A549 (cell line): ENCODE measurements at regions not wholly inside any gene's neighbourhood (a gene's known extent, or its start where the extent isn't known, plus 50 kb on each side); places are given as distances from the start of the nearest gene placed in this dataset.

Experiments used
- ATAC-seq, 2 experiments: fragments of 200-7000 bp in 1 of 2; fragments of >200 bp in 1 of 2; cut with Nextera tagmentation in 1 of 2; cut with Tn5 transposase in 1 of 2; 3 replicates each; pipeline versions ENCODE4 v1.8.0 to v1.9.1; 2018 to 2020; ENCODE audit warnings: mild to moderate bottlenecking in 1 of 2, moderate library complexity in 1 of 2
- CTCF ChIA-PET: fragments of 300-600 bp; sonication (Branson Sonifier 250); formaldehyde crosslinking; extraction: SDS; loops from one replicate; lab custom pipeline; 2021; ENCODE audit warnings: antibody characterized with exemption, inconsistent platforms; lab: Yijun Ruan, JAX
- POLR2A ChIA-PET: fragments of 350-600 bp; formaldehyde crosslinking; extraction: SDS; loops from one replicate; lab custom pipeline; 2021; ENCODE audit warnings: antibody characterized with exemption, inconsistent platforms; lab: Yijun Ruan, JAX
- DNase-seq, 2 experiments: peaks; one replicate each; pipeline versions ENCODE4 v3.0.0 to v3.0.0-alpha.2; 2011 to 2016; ENCODE audit warnings: low read depth in 1 of 2, low spot score in 1 of 2
- FAIRE-seq: peaks from 2 replicates; lab custom pipeline; 2011; peaks lifted over from hg19 to GRCh38; lab: Jason Lieb, UNC
- H3K27ac ChIP-seq, 2 experiments: fragments of >200 bp; sonication (Bioruptor Twin); formaldehyde crosslinking; 3 replicates each; pipeline ENCODE4 v1.5.1; 2016 to 2017
- H3K4me1 ChIP-seq: fragments of >200 bp; sonication (Bioruptor Twin); formaldehyde crosslinking; 3 replicates; pipeline ENCODE4 v1.6.1; 2016
- H3K4me2 ChIP-seq: fragments of >200 bp; sonication (Bioruptor Twin); formaldehyde crosslinking; 3 replicates; pipeline ENCODE4 v1.6.1; 2016
- H3K4me3 ChIP-seq: fragments of >200 bp; sonication (Bioruptor Twin); formaldehyde crosslinking; 3 replicates; pipeline ENCODE4 v1.5.1; 2016
- H3K9me3 ChIP-seq: fragments of >200 bp; sonication (Bioruptor Twin); formaldehyde crosslinking; 3 replicates; pipeline ENCODE4 v1.6.1; 2016
- BHLHE40 ChIP-seq: IDR thresholded peaks from 2 replicates; pipeline ENCODE4 v1.6.1; 2012; ENCODE audit warnings: low read depth, low read length, inconsistent platforms
- CBX2 ChIP-seq: fragments of 200-600 bp; sonication (generic); IDR thresholded peaks from 2 replicates; pipeline ENCODE4 v1.6.1; 2016; ENCODE audit warnings: low read depth, mild to moderate bottlenecking, borderline replicate concordance
- CHD2 ChIP-seq: fragments of 150-350 bp; IDR thresholded peaks from 2 replicates; pipeline ENCODE4 v1.6.1; 2014; ENCODE audit warnings: low read length; ENCODE audit not compliant: partially characterized antibody
- CHD4 ChIP-seq: fragments of 200-600 bp; sonication (generic); IDR thresholded peaks from 2 replicates; pipeline ENCODE4 v1.6.1; 2016; ENCODE audit warnings: antibody characterized with exemption, mild to moderate bottlenecking, borderline replicate concordance
- E2F6 ChIP-seq: IDR thresholded peaks from 2 replicates; pipeline ENCODE4 v1.6.1; 2012; ENCODE audit warnings: low read depth, borderline replicate concordance
- EP300 ChIP-seq, 2 experiments: fragments of >200 bp; sonication (Bioruptor Twin); formaldehyde crosslinking; IDR thresholded peaks; 2 replicates in 1 of 2; 3 replicates in 1 of 2; pipeline ENCODE4 v1.6.1; 2016 to 2017
- ESRRA ChIP-seq: fragments of 150-350 bp; IDR thresholded peaks from 2 replicates; pipeline ENCODE4 v1.6.1; 2014; ENCODE audit warnings: mild to moderate bottlenecking, low read length, borderline replicate concordance
- FOSB ChIP-seq: fragments of 250-450 bp; sonication (Bioruptor Pico); IDR thresholded peaks from 2 replicates; pipeline ENCODE4 v1.5.0; 2020; ENCODE audit warnings: mild to moderate bottlenecking, moderate library complexity
- FOSL2 ChIP-seq, 2 experiments: fragments of 450-650 bp in 1 of 2; fragments of >200 bp in 1 of 2; sonication (Bioruptor Twin) in 1 of 2; formaldehyde crosslinking; IDR thresholded peaks; 2 replicates each; pipeline versions ENCODE4 v1.5.0 to v1.6.1; 2016 to 2020; ENCODE audit warnings: mild to moderate bottlenecking in 1 of 2, moderate library complexity in 1 of 2
- HDAC2 ChIP-seq: fragments of 200-600 bp; sonication (generic); IDR thresholded peaks from 2 replicates; pipeline ENCODE4 v1.6.1; 2016
- HES2 ChIP-seq: fragments of >200 bp; sonication (Bioruptor Twin); formaldehyde crosslinking; IDR thresholded peaks from 2 replicates; pipeline ENCODE4 v1.6.1; 2016
- MAFK ChIP-seq: fragments of 450-650 bp; IDR thresholded peaks from 2 replicates; pipeline ENCODE4 v1.6.1; 2014; ENCODE audit not compliant: partially characterized antibody
- MAZ ChIP-seq: fragments of 150-350 bp; IDR thresholded peaks from 2 replicates; pipeline ENCODE4 v1.6.1; 2014; ENCODE audit warnings: antibody characterized with exemption, low read depth, low read length, borderline replicate concordance
- NFE2L2 ChIP-seq: fragments of 150-350 bp; conservative IDR thresholded peaks from 2 replicates; pipeline ENCODE4 v1.6.1; 2014; ENCODE audit warnings: low read length
- NR3C1 ChIP-seq: fragments of >200 bp; sonication (Bioruptor Twin); formaldehyde crosslinking; IDR thresholded peaks from 3 replicates; pipeline ENCODE4 v1.6.1; 2017
- PHF8 ChIP-seq: fragments of 200-600 bp; sonication (generic); IDR thresholded peaks from 2 replicates; pipeline ENCODE4 v1.6.1; 2016; ENCODE audit warnings: low read depth, mild to moderate bottlenecking, antibody characterized with exemption, moderate library complexity, borderline replicate concordance
- POLR2AphosphoS2 ChIP-seq: conservative IDR thresholded peaks from 2 replicates; pipeline ENCODE4 v1.6.1; 2012; ENCODE audit warnings: low read length, improper control_type of control experiment, inconsistent platforms
- RARB ChIP-seq: fragments of 250-450 bp; sonication (Bioruptor Pico); IDR thresholded peaks from 2 replicates; pipeline ENCODE4 v1.8.0; 2021; ENCODE audit warnings: mild to moderate bottlenecking, moderate library complexity
- RCOR1 ChIP-seq: fragments of 150-350 bp; IDR thresholded peaks from 2 replicates; pipeline ENCODE4 v1.6.1; 2014; ENCODE audit warnings: antibody characterized with exemption, low read length, low read depth
- RNF2 ChIP-seq: fragments of 200-600 bp; sonication (generic); IDR thresholded peaks from 2 replicates; pipeline ENCODE4 v1.6.1; 2016; ENCODE audit warnings: low read depth, mild to moderate bottlenecking, antibody characterized with exemption, moderate library complexity, borderline replicate concordance
- SMC3 ChIP-seq: fragments of >200 bp; sonication (Bioruptor Twin); formaldehyde crosslinking; IDR thresholded peaks from 3 replicates; pipeline ENCODE4 v1.6.1; 2018; ENCODE audit warnings: inconsistent platforms
- SREBF2 ChIP-seq: fragments of 450-650 bp; IDR thresholded peaks from 2 replicates; pipeline ENCODE4 v1.6.1; 2014; ENCODE audit warnings: mild to moderate bottlenecking, moderate library complexity
- USF2 ChIP-seq: fragments of 450-650 bp; IDR thresholded peaks from 2 replicates; pipeline ENCODE4 v1.6.1; 2014; ENCODE audit warnings: antibody characterized with exemption
- ZC3H11A ChIP-seq: fragments of 450-650 bp; IDR thresholded peaks from 2 replicates; pipeline ENCODE4 v1.6.1; 2014; ENCODE audit warnings: antibody characterized with exemption, mild to moderate bottlenecking
- WGBS: methylation state at CpG from one replicate; pipeline ENCODE4 v1.1.6; 2017; ENCODE audit errors: missing lambda C conversion rate; 5-methylcytosine and 5-hydroxymethylcytosine counted together

- Histone ChIP-seq H3K4me2 (peak overlapping the region; percentile 59; the same call in 2 of the 3 replicates), H3K4me1 (peaks cover 73% of the 10 kb centered on the region), H3K4me3 (no peak overlapping the region), H3K27ac (peak overlapping the region; percentile 54 to 92; a peak in 5 of 6 replicates), H3K9me3 (no peaks in the 10 kb centered on the region)
- no peak for ATAC-seq
- CTCF ChIA-PET: interaction anchor here (1.0 to 14.1 kb wide), 7 partner anchors 10 to 99 kb away, joined by 3 to 148 read pairs (median 4); partner anchors contain the start of gene RTN4
- TF ChIP-seq NR3C1 (no peak), MAZ (no peak), RNF2 (no peak), PHF8 (no peak), CHD4 (no peak), EP300 (IDR thresholded peaks at IDR 0.05) (no peak), MAFK (no peak), SMC3 (no peak), NFE2L2 (no peak), POLR2AphosphoS2 (no peak)
- no peak for DNase-seq
- no peak for FAIRE-seq
- WGBS: 82% methylated on average over 5 of the region's 5 CpGs
- POLR2A ChIA-PET: interaction anchor here (4.7 kb wide), 1 partner anchor 65 kb away, joined by 41 read pairs; the partner anchor contains the start of gene RTN4
Observed at GRCh38 chr2:55114597-55114996, 64.3 kb upstream of the RTN4 start.

- Histone ChIP-seq H3K27ac (peak overlapping the region; percentile 2 to 92; a peak in 4 of 6 replicates), H3K9me3 (no peaks in the 10 kb centered on the region), H3K4me1 (peaks cover 77% of the 10 kb centered on the region), H3K4me2 (no peak overlapping the region; the same call in 2 of the 3 replicates), H3K4me3 (no peak overlapping the region)
- no peak for ATAC-seq
- ChIA-PET CTCF (interaction anchor here (1.0 to 14.1 kb wide), 6 partner anchors 10 to 99 kb away, joined by 3 to 148 read pairs (median 4); partner anchors contain the start of gene RTN4), POLR2A (interaction anchor here (4.7 kb wide), 1 partner anchor 64 kb away, joined by 41 read pairs; the partner anchor contains the start of gene RTN4)
- WGBS: 80% methylated on average over 5 of the region's 5 CpGs
- no peak for FAIRE-seq
- no peak for DNase-seq
- TF ChIP-seq BHLHE40 (no peak), MAFK (peak; percentile 11)
Observed at GRCh38 chr2:55114082-55114481, 63.8 kb upstream of the RTN4 start.

GRCh38 chr2:55112229-55113031, 62.2 kb upstream of the RTN4 start:
- ChIA-PET CTCF (interaction anchor here (0.6 to 14.1 kb wide), 13 partner anchors 9 to 213 kb away, joined by 3 to 148 read pairs (median 3); partner anchors contain the start of gene RTN4), POLR2A (interaction anchor here (1.2 to 4.7 kb wide), 3 partner anchors 15 to 63 kb away, joined by 3 to 41 read pairs (median 6); partner anchors contain the start of gene RTN4)
- Histone ChIP-seq H3K27ac (peak overlapping the region; percentile 92 to 93), H3K4me1 (peaks cover 91% of the 10 kb centered on the region), H3K9me3 (no peaks in the 10 kb centered on the region), H3K4me3 (no peak overlapping the region), H3K4me2 (peak overlapping the region; percentile 71)
- FAIRE-seq (no peak), ATAC-seq (no peak), DNase-seq (no peak)
- WGBS: 86% methylated on average over 13 of the region's 13 CpGs
- TF ChIP-seq SMC3 (no peak), SREBF2 (no peak), E2F6 (no peak), FOSL2 (IDR thresholded peaks at IDR 0.05) (no peak), FOSL2 (CRISPR knock-in tag; IDR thresholded peaks at IDR 0.05) (no peak), RCOR1 (no peak), HDAC2 (no peak), ESRRA (no peak), HES2 (no peak), MAFK (no peak), CBX2 (no peak), USF2 (no peak), CHD2 (no peak), FOSB (CRISPR knock-in tag) (no peak), ZC3H11A (no peak), CHD4 (no peak), BHLHE40 (no peak), RARB (CRISPR knock-in tag) (no peak)
